HCT116 (cell line): ENCODE measurements at regions not wholly inside any gene's neighbourhood (a gene's known extent, or its start where the extent isn't known, plus 50 kb on each side); places are given as distances from the start of the nearest gene placed in this dataset.

Source experiments
- ATAC-seq: fragments of 200-7000 bp; cut with Tn5 transposase; 2 replicates; pipeline ENCODE4 v1.9.1; 2020; ENCODE audit warnings: mild to moderate bottlenecking, moderate library complexity
- BruUV-seq: library from RNA; stranded (reverse); fragments of 400-500 nt; replicated peaks from 2 replicates; lab custom pipeline; 2021; lab: Mats Ljungman, UMichigan
- CTCF ChIA-PET: fragments of 300-600 bp; sonication (Branson Sonifier 250); formaldehyde crosslinking; loops from one replicate; lab custom pipeline; 2021; ENCODE audit warnings: antibody characterized with exemption; lab: Charles Lee
- POLR2A ChIA-PET: fragments of 300-600, 350-600 bp; sonication (Branson Sonifier 250); formaldehyde crosslinking; loops from one replicate; lab custom pipeline; 2021; ENCODE audit warnings: antibody characterized with exemption; lab: Charles Lee
- RAD21 ChIA-PET, 2 experiments: fragments of 300-600 bp; sonication (Branson Sonifier 250); formaldehyde crosslinking; loops; one replicate each; lab custom pipeline; 2023; ENCODE audit warnings: low total read pairs in 2 of 2; ENCODE audit not compliant: uncharacterized antibody in 2 of 2, unreplicated experiment in 2 of 2, low non-redundant PET in 1 of 2; lab: Charles Lee
- DNase-seq: peaks from one replicate; pipeline ENCODE4 v3.0.0-alpha.2; 2010; ENCODE audit warnings: low read depth, low spot score
- H2AFZ ChIP-seq: fragments of 200-600 bp; shearing (Covaris generic), sonication (generic); 2 replicates; pipeline ENCODE4 v1.6.1; 2017; ENCODE audit warnings: low read depth, mixed run types, mixed read lengths, antibody characterized with exemption, low read length; ENCODE audit not compliant: poor library complexity, severe bottlenecking
- H3K27ac ChIP-seq: 2 replicates; pipeline ENCODE4 v1.5.1; 2012; ENCODE audit warnings: low read depth, low read length
- H3K27me3 ChIP-seq: fragments of 200-600 bp; sonication (generic); 2 replicates; pipeline ENCODE4 v1.6.1; 2016; ENCODE audit warnings: mixed run types, low read length, mixed read lengths; ENCODE audit not compliant: insufficient read depth
- H3K36me3 ChIP-seq, 2 experiments: fragments of 200-500 bp in 1 of 2; fragments of 200-600 bp in 1 of 2; sonication (Bioruptor generic) in 1 of 2; sonication (generic) in 1 of 2; 2 replicates each; pipeline versions ENCODE4 v1.5.1 to v1.6.1; 2014 to 2016; ENCODE audit warnings: low read length in 2 of 2, inconsistent platforms in 1 of 2, mixed read lengths in 1 of 2, mixed run types in 1 of 2; ENCODE audit not compliant: insufficient read depth in 2 of 2, control insufficient read depth in 1 of 2
- H3K4me1 ChIP-seq, 2 experiments: fragments of 200-600 bp in 1 of 2; sonication (generic) in 1 of 2; 2 replicates each; pipeline versions ENCODE4 v1.5.1 to v1.6.1; 2012 to 2017; ENCODE audit warnings: low read length in 2 of 2, inconsistent platforms in 1 of 2, mild to moderate bottlenecking in 1 of 2, mixed read lengths in 1 of 2, mixed run types in 1 of 2, moderate library complexity in 1 of 2; ENCODE audit not compliant: insufficient read depth in 2 of 2, control insufficient read depth in 1 of 2
- H3K4me2 ChIP-seq: fragments of 200-600 bp; sonication (generic); 2 replicates; pipeline ENCODE4 v1.6.1; 2017; ENCODE audit warnings: mixed run types, low read length, mixed read lengths
- H3K4me3 ChIP-seq, 2 experiments: fragments of 200-600 bp in 1 of 2; sonication (generic) in 1 of 2; replicated peaks in 1 of 2; 2 replicates each; pipeline ENCODE4 v1.5.1; 2011 to 2016; ENCODE audit warnings: low read length in 2 of 2, control low read depth in 1 of 2, low read depth in 1 of 2, mild to moderate bottlenecking in 1 of 2, mixed read lengths in 1 of 2, mixed run types in 1 of 2
- H3K79me2 ChIP-seq: fragments of 200-600 bp; sonication (generic); 2 replicates; pipeline ENCODE4 v1.6.1; 2017; ENCODE audit warnings: mild to moderate bottlenecking, mixed run types, low read length, moderate library complexity, mixed read lengths; ENCODE audit not compliant: insufficient read depth
- H3K9ac ChIP-seq: fragments of 200-600 bp; sonication (generic); 2 replicates; pipeline ENCODE4 v1.6.1; 2016; ENCODE audit warnings: low read length, mixed read lengths
- H3K9me2 ChIP-seq: fragments of 200-600 bp; sonication (generic), shearing (Covaris generic); 2 replicates; pipeline ENCODE4 v1.6.1; 2017; ENCODE audit warnings: mixed run types, mild to moderate bottlenecking, moderate library complexity; ENCODE audit not compliant: insufficient read depth
- H3K9me3 ChIP-seq, 2 experiments: fragments of 200-500 bp in 1 of 2; fragments of 200-600 bp in 1 of 2; sonication (Bioruptor generic) in 1 of 2; sonication (generic) in 1 of 2; 2 replicates each; pipeline ENCODE4 v1.6.1; 2014 to 2017; ENCODE audit warnings: low read length in 2 of 2, mixed read lengths in 2 of 2, inconsistent platforms in 1 of 2, low read depth in 1 of 2, mild to moderate bottlenecking in 1 of 2, mixed run types in 1 of 2, moderate library complexity in 1 of 2; ENCODE audit not compliant: control insufficient read depth in 1 of 2, insufficient read depth in 1 of 2
- H4K20me1 ChIP-seq: fragments of 200-600 bp; sonication (generic), shearing (Covaris generic); 2 replicates; pipeline ENCODE4 v1.6.1; 2017; ENCODE audit warnings: mixed run types, mild to moderate bottlenecking, moderate library complexity; ENCODE audit not compliant: insufficient read depth
- ELF1 ChIP-seq: IDR thresholded peaks from 2 replicates; pipeline ENCODE4 v1.6.1; 2012; ENCODE audit warnings: low read depth, borderline replicate concordance
- EZH2 ChIP-seq: fragments of 200-600 bp; sonication (generic); IDR thresholded peaks from 2 replicates; pipeline ENCODE4 v1.6.1; 2017; ENCODE audit warnings: antibody characterized with exemption, mixed run types
- EZH2phosphoT487 ChIP-seq: fragments of 200-600 bp; IDR thresholded peaks from 2 replicates; pipeline ENCODE4 v1.6.1; 2018; ENCODE audit warnings: antibody characterized with exemption, borderline replicate concordance
- RAD21 ChIP-seq: IDR thresholded peaks from 2 replicates; pipeline ENCODE4 v1.6.1; 2012; ENCODE audit warnings: low read depth, mild to moderate bottlenecking
- SP1 ChIP-seq: IDR thresholded peaks from 2 replicates; pipeline ENCODE4 v1.6.1; 2012; ENCODE audit warnings: low read depth
- SRF ChIP-seq: IDR thresholded peaks from 2 replicates; pipeline ENCODE4 v1.6.1; 2012; ENCODE audit warnings: low read depth
- ZFX ChIP-seq: fragments of 450-650 bp; IDR thresholded peaks from 2 replicates; pipeline ENCODE4 v1.6.1; 2017
- intact Hi-C: fragments of 100-400 bp; cut with micrococcal nuclease; formaldehyde crosslinking; loops from 2 replicates; pipeline ENCODE4 v1.10.0; 2022
- TF ChIP-seq, protein P1 (sequence below), 3 experiments: fragments of 200-600 bp in 1 of 3; sonication (generic) in 1 of 3; IDR thresholded peaks in 2 of 3; conservative IDR thresholded peaks in 1 of 3; 2 replicates each; pipeline ENCODE4 v1.5.1; 2012 to 2017; ENCODE audit warnings: low read depth in 2 of 3, low read length in 2 of 3, antibody characterized with exemption in 1 of 3, borderline replicate concordance in 1 of 3, control low read depth in 1 of 3, mild to moderate bottlenecking in 1 of 3, mixed read lengths in 1 of 3, mixed run types in 1 of 3, moderate library complexity in 1 of 3; ENCODE audit not compliant: insufficient read depth in 1 of 3

DNA sequence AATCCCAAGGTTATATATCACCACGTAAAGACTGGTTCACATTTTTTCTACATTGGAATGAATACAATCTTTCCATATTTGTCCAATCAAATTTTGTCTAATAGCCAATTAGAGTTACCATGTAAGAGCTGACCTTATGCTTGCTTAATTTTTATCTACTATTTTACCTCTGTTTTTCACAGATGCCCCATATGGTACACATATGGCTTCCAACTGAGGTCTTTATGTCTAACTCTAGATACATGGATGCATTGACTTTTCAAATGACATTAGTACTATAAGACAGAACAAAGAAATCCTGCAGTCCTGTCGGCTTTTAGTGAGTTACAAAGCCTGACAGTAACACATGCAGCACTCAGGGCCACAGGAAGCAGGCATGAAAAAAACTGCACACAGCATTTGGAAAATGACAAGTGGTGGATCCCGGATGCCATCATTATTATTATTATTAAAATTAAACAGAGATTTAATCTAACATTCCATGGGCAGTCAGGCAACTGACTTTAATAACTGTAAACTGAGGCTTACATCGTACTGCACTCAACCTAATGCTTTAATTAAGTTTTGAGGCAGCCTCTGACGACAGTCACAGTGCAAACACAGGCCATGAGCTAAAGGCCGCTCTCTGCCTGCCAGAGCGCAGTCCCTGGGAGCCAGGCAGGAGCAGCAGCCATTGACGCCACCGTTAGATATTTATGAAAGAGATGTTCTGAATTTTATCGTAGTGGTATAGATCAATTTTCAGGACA, 113.9 kb upstream of the TMCO5A start:
- DNase-seq (no peak), ATAC-seq (no peak)
- Histone ChIP-seq H3K27me3 (0 out of 2 replicates have a peak, but pooled peaks cover 3% of the 10 kb centered on the region), H3K4me3 (no peak overlapping the region), H3K9me3 (no peaks in the 10 kb centered on the region), H3K4me2 (no peak overlapping the region), H3K27ac (no peak overlapping the region), H4K20me1 (no peaks in the 10 kb centered on the region), H3K9me2 (no peaks in the 10 kb centered on the region), H3K9ac (no peak overlapping the region), H3K79me2 (no peaks in the 10 kb centered on the region), H3K36me3 (no peaks in the 10 kb centered on the region), H3K4me1 (peaks cover 0 to 12% of the 10 kb centered on the region in 2 experiments; a peak in 2 of 4 replicates), H2AFZ (no peak overlapping the region)
- ChIA-PET POLR2A (no interaction called here), CTCF (no interaction called here), RAD21 (no interaction called here)
- no peak for TF ChIP-seq ZFX
- TF ChIP-seq ELF1 = no peak
- TF ChIP-seq RAD21 = no peak
- TF ChIP-seq, protein P1, sequence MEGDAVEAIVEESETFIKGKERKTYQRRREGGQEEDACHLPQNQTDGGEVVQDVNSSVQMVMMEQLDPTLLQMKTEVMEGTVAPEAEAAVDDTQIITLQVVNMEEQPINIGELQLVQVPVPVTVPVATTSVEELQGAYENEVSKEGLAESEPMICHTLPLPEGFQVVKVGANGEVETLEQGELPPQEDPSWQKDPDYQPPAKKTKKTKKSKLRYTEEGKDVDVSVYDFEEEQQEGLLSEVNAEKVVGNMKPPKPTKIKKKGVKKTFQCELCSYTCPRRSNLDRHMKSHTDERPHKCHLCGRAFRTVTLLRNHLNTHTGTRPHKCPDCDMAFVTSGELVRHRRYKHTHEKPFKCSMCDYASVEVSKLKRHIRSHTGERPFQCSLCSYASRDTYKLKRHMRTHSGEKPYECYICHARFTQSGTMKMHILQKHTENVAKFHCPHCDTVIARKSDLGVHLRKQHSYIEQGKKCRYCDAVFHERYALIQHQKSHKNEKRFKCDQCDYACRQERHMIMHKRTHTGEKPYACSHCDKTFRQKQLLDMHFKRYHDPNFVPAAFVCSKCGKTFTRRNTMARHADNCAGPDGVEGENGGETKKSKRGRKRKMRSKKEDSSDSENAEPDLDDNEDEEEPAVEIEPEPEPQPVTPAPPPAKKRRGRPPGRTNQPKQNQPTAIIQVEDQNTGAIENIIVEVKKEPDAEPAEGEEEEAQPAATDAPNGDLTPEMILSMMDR (IDR thresholded peaks at IDR 0.05 in 2 of 3, conservative IDR thresholded peaks at IDR 0.05 in 1 of 3; ENCODE audit: borderline replicate concordance in 1 of 3, insufficient read depth in 1 of 3, low read depth in 2 of 3, low read length in 2 of 3) = no peak
- no peak for TF ChIP-seq EZH2phosphoT487
- TF ChIP-seq SP1 = no peak
- no peak for TF ChIP-seq EZH2
- TF ChIP-seq SRF = no peak
- intact Hi-C loops = no loop called here
- no TSS peak for BruUV-seq
